Testis (tissue), 2 donors: ENCODE measurements at regions not wholly inside any gene's neighbourhood (a gene's known extent, or its start where the extent isn't known, plus 50 kb on each side); places are given as distances from the start of the nearest gene placed in this dataset.

Experiments used
- POLR2A ChIP-seq: fragments of 450-650 bp; IDR thresholded peaks from one replicate; pipeline ENCODE4 v1.6.1; 2017; ENCODE audit warnings: antibody characterized with exemption, mild to moderate bottlenecking, moderate library complexity
- TF ChIP-seq, protein P1 (sequence below), 3 experiments: fragments of 450-650 bp in 2 of 3; fragments of 200-600 bp in 1 of 3; sonication (generic) in 1 of 3; IDR thresholded peaks; one replicate each; pipeline ENCODE4 v1.5.1; 2016 to 2019; ENCODE audit warnings: antibody characterized with exemption in 3 of 3, mild to moderate bottlenecking in 2 of 3, moderate library complexity in 1 of 3

GRCh38 chr20:30412972-30413371, 844.5 kb upstream of the DEFB115 start:
- TF ChIP-seq, protein P1, sequence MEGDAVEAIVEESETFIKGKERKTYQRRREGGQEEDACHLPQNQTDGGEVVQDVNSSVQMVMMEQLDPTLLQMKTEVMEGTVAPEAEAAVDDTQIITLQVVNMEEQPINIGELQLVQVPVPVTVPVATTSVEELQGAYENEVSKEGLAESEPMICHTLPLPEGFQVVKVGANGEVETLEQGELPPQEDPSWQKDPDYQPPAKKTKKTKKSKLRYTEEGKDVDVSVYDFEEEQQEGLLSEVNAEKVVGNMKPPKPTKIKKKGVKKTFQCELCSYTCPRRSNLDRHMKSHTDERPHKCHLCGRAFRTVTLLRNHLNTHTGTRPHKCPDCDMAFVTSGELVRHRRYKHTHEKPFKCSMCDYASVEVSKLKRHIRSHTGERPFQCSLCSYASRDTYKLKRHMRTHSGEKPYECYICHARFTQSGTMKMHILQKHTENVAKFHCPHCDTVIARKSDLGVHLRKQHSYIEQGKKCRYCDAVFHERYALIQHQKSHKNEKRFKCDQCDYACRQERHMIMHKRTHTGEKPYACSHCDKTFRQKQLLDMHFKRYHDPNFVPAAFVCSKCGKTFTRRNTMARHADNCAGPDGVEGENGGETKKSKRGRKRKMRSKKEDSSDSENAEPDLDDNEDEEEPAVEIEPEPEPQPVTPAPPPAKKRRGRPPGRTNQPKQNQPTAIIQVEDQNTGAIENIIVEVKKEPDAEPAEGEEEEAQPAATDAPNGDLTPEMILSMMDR (IDR thresholded peaks at IDR 0.05): no peak
- no peak for TF ChIP-seq POLR2A
